ENCODE measurements at regions not wholly inside any gene's neighbourhood (a gene's known extent, or its start where the extent isn't known, plus 50 kb on each side); places are given as distances from the start of the nearest gene placed in this dataset.

- no peak for TF ChIP-seq TAF1 (IDR thresholded peaks at IDR 0.05; ENCODE audit: low read depth)
- TF ChIP-seq MAX (IDR thresholded peaks at IDR 0.05) = no peak
- no peak for TF ChIP-seq YY1 (IDR thresholded peaks at IDR 0.05; ENCODE audit: low read depth)
These were observed 124.7 kb upstream of the NAV2 start for GRCh38 chr11:19587979-19588378.

Data from Ishikawa (cell line).